ENCODE measurements at regions not wholly inside any gene's neighbourhood (a gene's known extent, or its start where the extent isn't known, plus 50 kb on each side); places are given as distances from the start of the nearest gene placed in this dataset.

- H3K4me3 ChIP-seq: no peak overlapping the region
- no peak overlapping the region for H3K27ac ChIP-seq
- TF ChIP-seq CTCF (IDR thresholded peaks at IDR 0.05): no peak
- no peak for DNase-seq (ENCODE audit: low spot score)
Measured at GRCh38 chr7:156590212-156590611, 50.4 kb upstream of the RNF32 start.

GRCh38 chr7:156589808-156590207 is 50.8 kb upstream of the RNF32 start:
- TF ChIP-seq CTCF (IDR thresholded peaks at IDR 0.05): no peak
- H3K27ac ChIP-seq: no peak overlapping the region
- DNase-seq (ENCODE audit: low spot score): no peak
- H3K4me3 ChIP-seq: no peak overlapping the region

- no peak for DNase-seq (ENCODE audit: low spot score)
- no peak for TF ChIP-seq CTCF (IDR thresholded peaks at IDR 0.05)
Measured at GRCh38 chr7:156585926-156586325, 54.6 kb upstream of the RNF32 start.

GRCh38 chr7:156585025-156585648 is 55.4 kb upstream of the RNF32 start:
- no peak for TF ChIP-seq CTCF (IDR thresholded peaks at IDR 0.05)
- DNase-seq (ENCODE audit: low spot score): no peak
- H3K27ac ChIP-seq: no peak overlapping the region
- no peak overlapping the region for H3K4me3 ChIP-seq

More at GRCh38 chr7:156585926-156586325, 54.6 kb upstream of the RNF32 start:
- Histone ChIP-seq H3K27ac (no peak overlapping the region), H3K4me3 (no peak overlapping the region)

GRCh38 chr7:156582591-156583123 is 57.9 kb upstream of the RNF32 start:
- Histone ChIP-seq H3K27ac (no peak overlapping the region), H3K4me3 (no peak overlapping the region)
- no peak for TF ChIP-seq CTCF (IDR thresholded peaks at IDR 0.05)
- DNase-seq (ENCODE audit: low spot score): no peak

GRCh38 chr7:156580036-156580435 is 60.5 kb upstream of the RNF32 start:
- no peak for TF ChIP-seq CTCF (IDR thresholded peaks at IDR 0.05)
- Histone ChIP-seq H3K27ac (no peak overlapping the region), H3K4me3 (no peak overlapping the region)
- no peak for DNase-seq (ENCODE audit: low spot score)

GRCh38 chr7:156579566-156579965 is 61.0 kb upstream of the RNF32 start:
- no peak for TF ChIP-seq CTCF (IDR thresholded peaks at IDR 0.05)
- H3K27ac ChIP-seq: no peak overlapping the region
- H3K4me3 ChIP-seq: no peak overlapping the region
- no peak for DNase-seq (ENCODE audit: low spot score)

All from coronary artery (tissue), 2 donors.